ENCODE measurements at regions not wholly inside any gene's neighbourhood (a gene's known extent, or its start where the extent isn't known, plus 50 kb on each side); places are given as distances from the start of the nearest gene placed in this dataset.

DNA sequence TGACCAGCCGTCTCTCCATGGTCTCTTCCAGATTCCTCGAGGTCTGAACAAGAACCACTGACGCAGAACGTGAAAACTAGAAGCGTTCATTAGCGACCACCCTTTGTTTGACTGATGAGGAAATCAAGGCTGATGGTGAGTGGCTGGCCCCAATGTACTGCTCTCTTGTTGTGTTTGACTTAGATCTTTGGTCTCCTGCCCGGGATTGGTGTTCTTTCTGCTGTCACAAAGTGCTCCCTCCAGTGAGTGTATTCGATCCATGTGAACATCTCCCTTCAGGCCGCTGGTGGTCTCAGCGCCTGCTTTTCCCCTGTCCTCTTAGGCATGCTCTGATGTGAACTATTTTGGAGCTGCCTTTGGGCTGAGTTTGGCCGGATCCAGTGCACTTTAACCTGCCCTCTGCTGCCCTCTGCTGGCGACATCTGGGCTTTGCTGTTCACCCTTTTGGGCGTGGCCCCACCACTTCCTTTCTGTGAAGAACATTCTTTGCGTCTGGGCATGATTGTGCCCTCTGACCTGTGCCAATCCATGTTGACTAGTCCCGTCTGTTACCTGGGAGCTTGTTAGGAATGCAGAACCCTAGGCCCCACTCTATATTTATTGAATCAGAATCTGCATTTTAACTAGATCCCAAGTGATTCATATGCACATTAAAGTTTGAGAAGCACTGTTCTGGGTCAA, 279.1 kb downstream of the TTC6 start (continued):
- no peak for TF ChIP-seq PRPF4 (IDR thresholded peaks at IDR 0.05; ENCODE audit: low read depth, low read length, poor library complexity, severe bottlenecking)
- no peak for TF ChIP-seq TCF7 (IDR thresholded peaks at IDR 0.05; ENCODE audit: low read depth)
- TF ChIP-seq ZNF766 (CRISPR knock-in tag; IDR thresholded peaks at IDR 0.05; ENCODE audit: borderline replicate concordance) = peak; percentile 7; the same call in 1 of the 2 replicates
- TF ChIP-seq, protein P1, sequence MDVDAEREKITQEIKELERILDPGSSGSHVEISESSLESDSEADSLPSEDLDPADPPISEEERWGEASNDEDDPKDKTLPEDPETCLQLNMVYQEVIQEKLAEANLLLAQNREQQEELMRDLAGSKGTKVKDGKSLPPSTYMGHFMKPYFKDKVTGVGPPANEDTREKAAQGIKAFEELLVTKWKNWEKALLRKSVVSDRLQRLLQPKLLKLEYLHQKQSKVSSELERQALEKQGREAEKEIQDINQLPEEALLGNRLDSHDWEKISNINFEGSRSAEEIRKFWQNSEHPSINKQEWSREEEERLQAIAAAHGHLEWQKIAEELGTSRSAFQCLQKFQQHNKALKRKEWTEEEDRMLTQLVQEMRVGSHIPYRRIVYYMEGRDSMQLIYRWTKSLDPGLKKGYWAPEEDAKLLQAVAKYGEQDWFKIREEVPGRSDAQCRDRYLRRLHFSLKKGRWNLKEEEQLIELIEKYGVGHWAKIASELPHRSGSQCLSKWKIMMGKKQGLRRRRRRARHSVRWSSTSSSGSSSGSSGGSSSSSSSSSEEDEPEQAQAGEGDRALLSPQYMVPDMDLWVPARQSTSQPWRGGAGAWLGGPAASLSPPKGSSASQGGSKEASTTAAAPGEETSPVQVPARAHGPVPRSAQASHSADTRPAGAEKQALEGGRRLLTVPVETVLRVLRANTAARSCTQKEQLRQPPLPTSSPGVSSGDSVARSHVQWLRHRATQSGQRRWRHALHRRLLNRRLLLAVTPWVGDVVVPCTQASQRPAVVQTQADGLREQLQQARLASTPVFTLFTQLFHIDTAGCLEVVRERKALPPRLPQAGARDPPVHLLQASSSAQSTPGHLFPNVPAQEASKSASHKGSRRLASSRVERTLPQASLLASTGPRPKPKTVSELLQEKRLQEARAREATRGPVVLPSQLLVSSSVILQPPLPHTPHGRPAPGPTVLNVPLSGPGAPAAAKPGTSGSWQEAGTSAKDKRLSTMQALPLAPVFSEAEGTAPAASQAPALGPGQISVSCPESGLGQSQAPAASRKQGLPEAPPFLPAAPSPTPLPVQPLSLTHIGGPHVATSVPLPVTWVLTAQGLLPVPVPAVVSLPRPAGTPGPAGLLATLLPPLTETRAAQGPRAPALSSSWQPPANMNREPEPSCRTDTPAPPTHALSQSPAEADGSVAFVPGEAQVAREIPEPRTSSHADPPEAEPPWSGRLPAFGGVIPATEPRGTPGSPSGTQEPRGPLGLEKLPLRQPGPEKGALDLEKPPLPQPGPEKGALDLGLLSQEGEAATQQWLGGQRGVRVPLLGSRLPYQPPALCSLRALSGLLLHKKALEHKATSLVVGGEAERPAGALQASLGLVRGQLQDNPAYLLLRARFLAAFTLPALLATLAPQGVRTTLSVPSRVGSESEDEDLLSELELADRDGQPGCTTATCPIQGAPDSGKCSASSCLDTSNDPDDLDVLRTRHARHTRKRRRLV (CRISPR knock-in tag; IDR thresholded peaks at IDR 0.05) = no peak
- TF ChIP-seq ZNF232 (CRISPR knock-in tag; IDR thresholded peaks at IDR 0.05; ENCODE audit: borderline replicate concordance) = 0 out of 2 replicates have a peak, but pooled peaks have one; percentile 15
- TF ChIP-seq CEBPB (IDR thresholded peaks at IDR 0.05; ENCODE audit: borderline replicate concordance, low read depth, low read length) = no peak
- TF ChIP-seq PAX8 (CRISPR knock-in tag; IDR thresholded peaks at IDR 0.05; ENCODE audit: borderline replicate concordance) = no peak
- no peak for TF ChIP-seq GFI1 (CRISPR knock-in tag; IDR thresholded peaks at IDR 0.05; ENCODE audit: borderline replicate concordance)
- TF ChIP-seq, protein P2, sequence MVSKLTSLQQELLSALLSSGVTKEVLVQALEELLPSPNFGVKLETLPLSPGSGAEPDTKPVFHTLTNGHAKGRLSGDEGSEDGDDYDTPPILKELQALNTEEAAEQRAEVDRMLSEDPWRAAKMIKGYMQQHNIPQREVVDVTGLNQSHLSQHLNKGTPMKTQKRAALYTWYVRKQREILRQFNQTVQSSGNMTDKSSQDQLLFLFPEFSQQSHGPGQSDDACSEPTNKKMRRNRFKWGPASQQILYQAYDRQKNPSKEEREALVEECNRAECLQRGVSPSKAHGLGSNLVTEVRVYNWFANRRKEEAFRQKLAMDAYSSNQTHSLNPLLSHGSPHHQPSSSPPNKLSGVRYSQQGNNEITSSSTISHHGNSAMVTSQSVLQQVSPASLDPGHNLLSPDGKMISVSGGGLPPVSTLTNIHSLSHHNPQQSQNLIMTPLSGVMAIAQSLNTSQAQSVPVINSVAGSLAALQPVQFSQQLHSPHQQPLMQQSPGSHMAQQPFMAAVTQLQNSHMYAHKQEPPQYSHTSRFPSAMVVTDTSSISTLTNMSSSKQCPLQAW (CRISPR knock-in tag; IDR thresholded peaks at IDR 0.05) = peak; percentile 94
- TF ChIP-seq RXRA (CRISPR knock-in tag; IDR thresholded peaks at IDR 0.05) = no peak; the same call in 1 of the 2 replicates
- no peak for TF ChIP-seq ZFAT (CRISPR knock-in tag; conservative IDR thresholded peaks at IDR 0.05)
- peak; percentile 55; the same call in 1 of the 2 replicates for TF ChIP-seq KDM5A (IDR thresholded peaks at IDR 0.05; ENCODE audit: borderline replicate concordance, low read length)
- no peak; the same call in 1 of the 2 replicates for TF ChIP-seq ZNF546 (CRISPR knock-in tag; conservative IDR thresholded peaks at IDR 0.05)
- TF ChIP-seq, protein P3, sequence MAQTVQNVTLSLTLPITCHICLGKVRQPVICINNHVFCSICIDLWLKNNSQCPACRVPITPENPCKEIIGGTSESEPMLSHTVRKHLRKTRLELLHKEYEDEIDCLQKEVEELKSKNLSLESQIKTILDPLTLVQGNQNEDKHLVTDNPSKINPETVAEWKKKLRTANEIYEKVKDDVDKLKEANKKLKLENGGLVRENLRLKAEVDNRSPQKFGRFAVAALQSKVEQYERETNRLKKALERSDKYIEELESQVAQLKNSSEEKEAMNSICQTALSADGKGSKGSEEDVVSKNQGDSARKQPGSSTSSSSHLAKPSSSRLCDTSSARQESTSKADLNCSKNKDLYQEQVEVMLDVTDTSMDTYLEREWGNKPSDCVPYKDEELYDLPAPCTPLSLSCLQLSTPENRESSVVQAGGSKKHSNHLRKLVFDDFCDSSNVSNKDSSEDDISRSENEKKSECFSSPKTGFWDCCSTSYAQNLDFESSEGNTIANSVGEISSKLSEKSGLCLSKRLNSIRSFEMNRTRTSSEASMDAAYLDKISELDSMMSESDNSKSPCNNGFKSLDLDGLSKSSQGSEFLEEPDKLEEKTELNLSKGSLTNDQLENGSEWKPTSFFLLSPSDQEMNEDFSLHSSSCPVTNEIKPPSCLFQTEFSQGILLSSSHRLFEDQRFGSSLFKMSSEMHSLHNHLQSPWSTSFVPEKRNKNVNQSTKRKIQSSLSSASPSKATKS (CRISPR knock-in tag; IDR thresholded peaks at IDR 0.05) = no peak
